K562 (cell line): ENCODE measurements at regions not wholly inside any gene's neighbourhood (a gene's known extent, or its start where the extent isn't known, plus 50 kb on each side); places are given as distances from the start of the nearest gene placed in this dataset.

ENCODE experiments used
- ATAC-seq: fragments of 200-7000 bp; cut with Tn5 transposase; 3 replicates; pipeline ENCODE4 v1.9.1; 2020; ENCODE audit warnings: moderate library complexity
- BruUV-seq: library from RNA; stranded (reverse); fragments of 400-500 nt; replicated peaks from 2 replicates; lab custom pipeline; 2021; lab: Mats Ljungman, UMichigan
- CTCF ChIA-PET: fragments of 300-600 bp; formaldehyde crosslinking; extraction: SDS; loops from one replicate; lab custom pipeline; 2021; ENCODE audit warnings: low intra/inter-chr PET ratio; lab: Yijun Ruan, JAX
- POLR2A ChIA-PET: fragments of 300-600, 350-650 bp; sonication (Branson Sonifier 250); formaldehyde crosslinking; extraction: SDS; loops from one replicate; lab custom pipeline; 2021; ENCODE audit warnings: antibody characterized with exemption, inconsistent platforms; lab: Yijun Ruan, JAX
- DNase-seq, 4 experiments: peaks; one replicate each; pipeline versions ENCODE4 v3.0.0 to v3.0.0-alpha.2; 2011 to 2018; ENCODE audit warnings: low spot score in 3 of 4, mixed read lengths in 3 of 4; ENCODE audit errors: extremely low read depth in 1 of 4
- FAIRE-seq: peaks from 2 replicates; lab custom pipeline; 2011; peaks lifted over from hg19 to GRCh38; lab: Jason Lieb, UNC
- H2AFZ ChIP-seq: 2 replicates; pipeline ENCODE4 v1.6.0; 2011; ENCODE audit warnings: low read depth, low read length, control low read depth, inconsistent platforms
- H3K27ac ChIP-seq: fragments of 200-600 bp; 3 replicates; pipeline ENCODE4 v1.8.0; 2011; ENCODE audit warnings: low read depth, mild to moderate bottlenecking, control low read depth, inconsistent platforms, low read length, moderate library complexity, mixed read lengths; ENCODE audit errors: extremely low read depth
- H3K27me3 ChIP-seq, 2 experiments: fragments of 300-600 bp in 1 of 2; 2 replicates in 1 of 2; 3 replicates in 1 of 2; pipeline versions ENCODE4 v1.6.0 to v1.8.0; 2011; ENCODE audit warnings: inconsistent platforms in 2 of 2, low read length in 2 of 2, mild to moderate bottlenecking in 1 of 2, mixed read lengths in 1 of 2, moderate library complexity in 1 of 2; ENCODE audit not compliant: control insufficient read depth in 2 of 2, insufficient read depth in 2 of 2
- H3K36me3 ChIP-seq: fragments of 300-600 bp; 3 replicates; pipeline ENCODE4 v1.8.0; 2011; ENCODE audit warnings: mild to moderate bottlenecking, low read length, inconsistent platforms; ENCODE audit not compliant: control insufficient read depth, insufficient read depth
- H3K4me1 ChIP-seq, 2 experiments: fragments of 200-600 bp in 1 of 2; replicated peaks in 1 of 2; 2 replicates in 1 of 2; 3 replicates in 1 of 2; pipeline versions ENCODE4 v1.5.1 to v1.8.0; 2011; ENCODE audit warnings: inconsistent platforms in 2 of 2, low read length in 2 of 2, mild to moderate bottlenecking in 1 of 2, mixed read lengths in 1 of 2, moderate library complexity in 1 of 2; ENCODE audit not compliant: control insufficient read depth in 2 of 2, insufficient read depth in 2 of 2
- H3K4me2 ChIP-seq: 2 replicates; pipeline ENCODE4 v1.6.1; 2011; ENCODE audit warnings: low read length, control low read depth, inconsistent platforms, mixed read lengths; ENCODE audit not compliant: insufficient read depth
- H3K4me3 ChIP-seq: fragments of 200-600 bp; sonication (generic), shearing (Covaris generic); 2 replicates; pipeline ENCODE4 v1.5.1; 2016; ENCODE audit warnings: control low read depth, inconsistent platforms
- H3K79me2 ChIP-seq: fragments of 200-600 bp; 3 replicates; pipeline ENCODE4 v1.8.0; 2011; ENCODE audit warnings: low read length, inconsistent platforms; ENCODE audit not compliant: control insufficient read depth, insufficient read depth
- H3K9ac ChIP-seq, 2 experiments: 2 replicates each; pipeline versions ENCODE4 v1.6.0 to v1.6.1; 2011; ENCODE audit warnings: low read depth in 2 of 2, low read length in 2 of 2, control low read depth in 1 of 2, inconsistent platforms in 1 of 2, mild to moderate bottlenecking in 1 of 2, mixed read lengths in 1 of 2; ENCODE audit not compliant: insufficient read depth in 1 of 2
- H3K9me1 ChIP-seq: one replicate; pipeline ENCODE4 v1.6.0; 2011; ENCODE audit warnings: inconsistent platforms, mild to moderate bottlenecking, low read length, moderate library complexity; ENCODE audit not compliant: control insufficient read depth, insufficient read depth
- H3K9me3 ChIP-seq: replicated peaks from 2 replicates; pipeline ENCODE4 v1.5.1; 2011; ENCODE audit warnings: low read depth, low read length, inconsistent platforms; ENCODE audit not compliant: control insufficient read depth, insufficient read depth
- H4K20me1 ChIP-seq: replicated peaks from 2 replicates; pipeline ENCODE4 v1.6.1; 2011; ENCODE audit warnings: low read length, inconsistent platforms, mixed read lengths; ENCODE audit not compliant: control insufficient read depth, insufficient read depth
- CBX2 ChIP-seq: fragments of 200-600 bp; sonication (generic); IDR thresholded peaks from one replicate; pipeline ENCODE4 v1.6.1; 2012; ENCODE audit warnings: mild to moderate bottlenecking, low read length, inconsistent platforms; ENCODE audit not compliant: insufficient read depth, poor library complexity, severe bottlenecking
- EP300 ChIP-seq: IDR thresholded peaks from 2 replicates; pipeline ENCODE4 v1.6.1; 2012; ENCODE audit warnings: low read length, improper control_type of control experiment
- ESRRA ChIP-seq: fragments of 450-650 bp; IDR thresholded peaks from 2 replicates; pipeline ENCODE4 v1.6.1; 2014; ENCODE audit warnings: low read depth, mild to moderate bottlenecking, moderate library complexity, borderline replicate concordance
- HNRNPH1 ChIP-seq: fragments of 200-400 bp; formaldehyde crosslinking; optimal IDR thresholded peaks from 2 replicates; pipeline ENCODE3; 2017; ENCODE audit warnings: low read depth, mild to moderate bottlenecking, low read length, moderate library complexity
- KAT2B ChIP-seq: IDR thresholded peaks from one replicate; pipeline ENCODE4 v1.6.1; 2012; ENCODE audit warnings: low read depth, mild to moderate bottlenecking, control low read depth, inconsistent platforms, low read length, moderate library complexity
- KLF16 ChIP-seq: IDR thresholded peaks from 2 replicates; pipeline ENCODE4 v1.6.1; 2016; ENCODE audit warnings: antibody characterized with exemption
- PHF20 ChIP-seq: fragments of 450-650 bp; IDR thresholded peaks from 2 replicates; pipeline ENCODE4 v1.6.1; 2018; ENCODE audit not compliant: partially characterized antibody
- SMARCB1 ChIP-seq: IDR thresholded peaks from 2 replicates; pipeline ENCODE4 v1.6.1; 2011; ENCODE audit warnings: improper control_type of control experiment, low read depth; ENCODE audit not compliant: insufficient read length
- SMC3 ChIP-seq: conservative IDR thresholded peaks from 2 replicates; pipeline ENCODE4 v1.6.1; 2011; ENCODE audit warnings: low read depth, low read length, improper control_type of control experiment; ENCODE audit not compliant: insufficient read depth
- WHSC1 ChIP-seq: IDR thresholded peaks from one replicate; pipeline ENCODE4 v1.6.1; 2012; ENCODE audit warnings: low read length, control low read depth, inconsistent platforms
- ZEB2 ChIP-seq: fragments of 450-650 bp; IDR thresholded peaks from 2 replicates; pipeline ENCODE4 v1.6.1; 2016
- WGBS: fragments of 100-300 bp; shearing (Covaris generic); methylation state at CpG from one replicate; pipeline ENCODE4 v1.1.6; 2016; ENCODE audit warnings: low coverage, mixed read lengths; ENCODE audit not compliant: insufficient coverage; ENCODE audit errors: missing lambda C conversion rate; 5-methylcytosine and 5-hydroxymethylcytosine counted together
- in situ Hi-C: fragments of 300-500 bp; cut with MboI; formaldehyde crosslinking; loops from 4 replicates; pipeline ENCODE4 v1.15.0; 2018; ENCODE audit warnings: inconsistent platforms, mixed read lengths
- intact Hi-C: fragments of 100-400 bp; cut with micrococcal nuclease; formaldehyde crosslinking; loops from 2 replicates; pipeline ENCODE4 v1.14.2; 2022
- TF ChIP-seq, protein P1 (sequence below): sonication (generic); formaldehyde crosslinking; IDR thresholded peaks from 2 replicates; pipeline ENCODE4 v1.5.0; 2020; ENCODE audit warnings: missing genetic modification reagents
- TF ChIP-seq, protein P2 (sequence below): fragments of 250-450 bp; sonication (Bioruptor Pico); IDR thresholded peaks from 2 replicates; pipeline ENCODE4 v1.6.1; 2021; ENCODE audit warnings: mild to moderate bottlenecking

DNA sequence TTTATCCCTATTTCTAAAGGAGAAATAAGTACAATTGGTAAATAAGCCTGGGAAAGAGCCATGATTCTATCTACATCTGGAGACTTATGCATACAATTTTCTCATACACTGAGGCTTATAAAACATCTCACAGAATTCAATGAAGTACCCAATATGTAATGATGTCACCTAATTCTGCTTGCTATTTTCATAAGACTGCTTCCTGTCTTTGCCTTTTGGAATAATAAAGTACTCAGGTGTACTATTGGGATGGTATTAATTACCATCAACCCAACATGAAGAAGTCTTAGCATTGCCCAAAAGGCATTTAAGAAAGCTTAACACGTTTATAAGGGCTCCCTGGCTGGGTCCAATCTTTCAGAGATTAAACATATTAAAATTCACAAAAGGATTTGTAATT lies 216.4 kb upstream of the TSHZ2 start:
- POLR2A ChIA-PET, result no interaction called here
- no TSS peak for BruUV-seq
- no peaks in the 10 kb centered on the region for H3K9me3 ChIP-seq
- no peaks in the 10 kb centered on the region for H3K79me2 ChIP-seq
- in situ Hi-C loops (no loop called here), intact Hi-C loops (no loop called here)
- no peak for TF ChIP-seq SMC3
- TF ChIP-seq, protein P1, sequence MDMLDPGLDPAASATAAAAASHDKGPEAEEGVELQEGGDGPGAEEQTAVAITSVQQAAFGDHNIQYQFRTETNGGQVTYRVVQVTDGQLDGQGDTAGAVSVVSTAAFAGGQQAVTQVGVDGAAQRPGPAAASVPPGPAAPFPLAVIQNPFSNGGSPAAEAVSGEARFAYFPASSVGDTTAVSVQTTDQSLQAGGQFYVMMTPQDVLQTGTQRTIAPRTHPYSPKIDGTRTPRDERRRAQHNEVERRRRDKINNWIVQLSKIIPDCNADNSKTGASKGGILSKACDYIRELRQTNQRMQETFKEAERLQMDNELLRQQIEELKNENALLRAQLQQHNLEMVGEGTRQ (CRISPR knock-in tag), result no peak
- no peak for TF ChIP-seq SMARCB1
- no peak for TF ChIP-seq KAT2B
- no peak for TF ChIP-seq ZEB2
- no peak for TF ChIP-seq CBX2
- no peak for TF ChIP-seq KLF16
- TF ChIP-seq EP300, result no peak
- TF ChIP-seq WHSC1, result no peak
- TF ChIP-seq, protein P2, sequence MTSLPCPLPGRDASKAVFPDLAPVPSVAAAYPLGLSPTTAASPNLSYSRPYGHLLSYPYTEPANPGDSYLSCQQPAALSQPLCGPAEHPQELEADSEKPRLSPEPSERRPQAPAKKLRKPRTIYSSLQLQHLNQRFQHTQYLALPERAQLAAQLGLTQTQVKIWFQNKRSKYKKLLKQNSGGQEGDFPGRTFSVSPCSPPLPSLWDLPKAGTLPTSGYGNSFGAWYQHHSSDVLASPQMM (CRISPR knock-in tag), result no peak
- TF ChIP-seq PHF20, result no peak
- TF ChIP-seq HNRNPH1, result no peak
- TF ChIP-seq ESRRA, result no peak
- DNase-seq (no peak), FAIRE-seq (no peak), ATAC-seq (no peak)
- H3K27me3 ChIP-seq, result no peaks in the 10 kb centered on the region
- H2AFZ ChIP-seq, result no peak overlapping the region
- no peaks in the 10 kb centered on the region for H3K9me1 ChIP-seq
- CTCF ChIA-PET, result no interaction called here
- WGBS, result 0% methylated on average over 1 of the region's 1 CpG
- no peaks in the 10 kb centered on the region for H3K36me3 ChIP-seq
- H4K20me1 ChIP-seq, result no peaks in the 10 kb centered on the region
- no peaks in the 10 kb centered on the region for H3K4me1 ChIP-seq
- H3K27ac ChIP-seq, result no peak overlapping the region
- H3K4me2 ChIP-seq, result no peak overlapping the region
- no peak overlapping the region for H3K4me3 ChIP-seq
- no peak overlapping the region for H3K9ac ChIP-seq
